Neural cell (in vitro differentiated cells): ENCODE measurements at regions not wholly inside any gene's neighbourhood (a gene's known extent, or its start where the extent isn't known, plus 50 kb on each side); places are given as distances from the start of the nearest gene placed in this dataset.

Experiments
- EP300 ChIP-seq: fragments of 450-650 bp; conservative IDR thresholded peaks from 2 replicates; pipeline ENCODE4 v1.6.1; 2014; ENCODE audit warnings: antibody characterized with exemption, mild to moderate bottlenecking, moderate library complexity; ENCODE audit not compliant: poor library complexity, severe bottlenecking
- EZH2 ChIP-seq: fragments of 200-600, 300-800 bp; shearing (Covaris generic), sonication (generic); IDR thresholded peaks from 2 replicates; pipeline ENCODE4 v1.6.1; 2014; ENCODE audit warnings: antibody characterized with exemption, low read length, borderline replicate concordance, mild to moderate bottlenecking; ENCODE audit not compliant: insufficient read depth, poor library complexity, severe bottlenecking
- MXI1 ChIP-seq: fragments of 450-650 bp; conservative IDR thresholded peaks from 2 replicates; pipeline ENCODE4 v1.6.1; 2014; ENCODE audit warnings: antibody characterized with exemption, mild to moderate bottlenecking; ENCODE audit not compliant: poor library complexity, severe bottlenecking
- POLR2AphosphoS5 ChIP-seq: IDR thresholded peaks from 2 replicates; pipeline ENCODE4 v1.6.1; 2012
- RAD21 ChIP-seq: fragments of 450-650 bp; conservative IDR thresholded peaks from 2 replicates; pipeline ENCODE4 v1.6.1; 2014; ENCODE audit warnings: antibody characterized with exemption, mild to moderate bottlenecking, moderate library complexity
- SMC3 ChIP-seq: fragments of 450-650 bp; conservative IDR thresholded peaks from 2 replicates; pipeline ENCODE4 v1.6.1; 2014; ENCODE audit warnings: antibody characterized with exemption, mild to moderate bottlenecking, moderate library complexity; ENCODE audit not compliant: poor library complexity
- TF ChIP-seq, protein P1 (sequence below): fragments of 450-650 bp; IDR thresholded peaks from 2 replicates; pipeline ENCODE4 v1.5.1; 2014; ENCODE audit warnings: antibody characterized with exemption, mild to moderate bottlenecking, moderate library complexity; ENCODE audit not compliant: poor library complexity, severe bottlenecking
- TF ChIP-seq, protein P2 (sequence below): IDR thresholded peaks from 2 replicates; pipeline ENCODE4 v1.6.1; 2012; ENCODE audit warnings: borderline replicate concordance

DNA sequence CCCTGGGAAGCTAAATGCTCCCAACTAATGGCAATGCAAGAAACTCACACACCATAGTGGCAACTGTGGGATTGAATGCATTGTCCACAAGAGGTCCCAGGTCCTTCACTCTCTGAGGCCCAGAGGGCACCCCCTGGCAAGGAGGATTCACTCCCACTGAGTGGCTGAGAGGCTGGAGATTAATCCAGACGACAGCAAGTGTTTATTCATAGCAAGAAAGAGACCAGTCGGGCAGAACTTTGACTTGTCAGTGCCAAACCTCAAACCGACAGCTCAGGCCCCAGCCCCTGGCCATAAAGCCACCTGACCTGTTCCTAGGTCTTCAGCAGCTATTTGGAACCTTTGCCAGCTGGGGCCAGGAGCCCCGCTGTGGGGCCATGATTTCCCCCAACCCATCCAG lies 54.5 kb upstream of the MPEG1 start:
- TF ChIP-seq, protein P1, sequence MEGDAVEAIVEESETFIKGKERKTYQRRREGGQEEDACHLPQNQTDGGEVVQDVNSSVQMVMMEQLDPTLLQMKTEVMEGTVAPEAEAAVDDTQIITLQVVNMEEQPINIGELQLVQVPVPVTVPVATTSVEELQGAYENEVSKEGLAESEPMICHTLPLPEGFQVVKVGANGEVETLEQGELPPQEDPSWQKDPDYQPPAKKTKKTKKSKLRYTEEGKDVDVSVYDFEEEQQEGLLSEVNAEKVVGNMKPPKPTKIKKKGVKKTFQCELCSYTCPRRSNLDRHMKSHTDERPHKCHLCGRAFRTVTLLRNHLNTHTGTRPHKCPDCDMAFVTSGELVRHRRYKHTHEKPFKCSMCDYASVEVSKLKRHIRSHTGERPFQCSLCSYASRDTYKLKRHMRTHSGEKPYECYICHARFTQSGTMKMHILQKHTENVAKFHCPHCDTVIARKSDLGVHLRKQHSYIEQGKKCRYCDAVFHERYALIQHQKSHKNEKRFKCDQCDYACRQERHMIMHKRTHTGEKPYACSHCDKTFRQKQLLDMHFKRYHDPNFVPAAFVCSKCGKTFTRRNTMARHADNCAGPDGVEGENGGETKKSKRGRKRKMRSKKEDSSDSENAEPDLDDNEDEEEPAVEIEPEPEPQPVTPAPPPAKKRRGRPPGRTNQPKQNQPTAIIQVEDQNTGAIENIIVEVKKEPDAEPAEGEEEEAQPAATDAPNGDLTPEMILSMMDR = no peak
- TF ChIP-seq POLR2AphosphoS5 (no peak), EP300 (no peak), RAD21 (no peak), MXI1 (no peak), EZH2 (no peak), SMC3 (no peak)
- TF ChIP-seq, protein P2, sequence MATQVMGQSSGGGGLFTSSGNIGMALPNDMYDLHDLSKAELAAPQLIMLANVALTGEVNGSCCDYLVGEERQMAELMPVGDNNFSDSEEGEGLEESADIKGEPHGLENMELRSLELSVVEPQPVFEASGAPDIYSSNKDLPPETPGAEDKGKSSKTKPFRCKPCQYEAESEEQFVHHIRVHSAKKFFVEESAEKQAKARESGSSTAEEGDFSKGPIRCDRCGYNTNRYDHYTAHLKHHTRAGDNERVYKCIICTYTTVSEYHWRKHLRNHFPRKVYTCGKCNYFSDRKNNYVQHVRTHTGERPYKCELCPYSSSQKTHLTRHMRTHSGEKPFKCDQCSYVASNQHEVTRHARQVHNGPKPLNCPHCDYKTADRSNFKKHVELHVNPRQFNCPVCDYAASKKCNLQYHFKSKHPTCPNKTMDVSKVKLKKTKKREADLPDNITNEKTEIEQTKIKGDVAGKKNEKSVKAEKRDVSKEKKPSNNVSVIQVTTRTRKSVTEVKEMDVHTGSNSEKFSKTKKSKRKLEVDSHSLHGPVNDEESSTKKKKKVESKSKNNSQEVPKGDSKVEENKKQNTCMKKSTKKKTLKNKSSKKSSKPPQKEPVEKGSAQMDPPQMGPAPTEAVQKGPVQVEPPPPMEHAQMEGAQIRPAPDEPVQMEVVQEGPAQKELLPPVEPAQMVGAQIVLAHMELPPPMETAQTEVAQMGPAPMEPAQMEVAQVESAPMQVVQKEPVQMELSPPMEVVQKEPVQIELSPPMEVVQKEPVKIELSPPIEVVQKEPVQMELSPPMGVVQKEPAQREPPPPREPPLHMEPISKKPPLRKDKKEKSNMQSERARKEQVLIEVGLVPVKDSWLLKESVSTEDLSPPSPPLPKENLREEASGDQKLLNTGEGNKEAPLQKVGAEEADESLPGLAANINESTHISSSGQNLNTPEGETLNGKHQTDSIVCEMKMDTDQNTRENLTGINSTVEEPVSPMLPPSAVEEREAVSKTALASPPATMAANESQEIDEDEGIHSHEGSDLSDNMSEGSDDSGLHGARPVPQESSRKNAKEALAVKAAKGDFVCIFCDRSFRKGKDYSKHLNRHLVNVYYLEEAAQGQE = no peak
